GM12864 (cell line): ENCODE measurements at regions not wholly inside any gene's neighbourhood (a gene's known extent, or its start where the extent isn't known, plus 50 kb on each side); places are given as distances from the start of the nearest gene placed in this dataset.

ENCODE experiments used
- DNase-seq: peaks from one replicate; pipeline ENCODE4 v3.0.0-alpha.2; 2011; ENCODE audit warnings: low read depth
- H3K4me3 ChIP-seq: 2 replicates; pipeline ENCODE4 v1.5.1; 2011; ENCODE audit warnings: mild to moderate bottlenecking, low read depth, low read length, control low read depth
- CTCF ChIP-seq: IDR thresholded peaks from 2 replicates; pipeline ENCODE4 v1.5.1; 2011; ENCODE audit warnings: low read depth, mild to moderate bottlenecking, moderate library complexity, low read length, control low read depth, inconsistent platforms; ENCODE audit errors: missing control alignments

GRCh38 chr10:25661632-25662031 lies 272.4 kb upstream of the MYO3A start:
- DNase-seq, result no peak
- no peak overlapping the region for H3K4me3 ChIP-seq
- no peak for TF ChIP-seq CTCF

GRCh38 chr10:25666276-25666675 lies 267.8 kb upstream of the MYO3A start:
- no peak for DNase-seq
- no peak for TF ChIP-seq CTCF

GRCh38 chr10:25675204-25675603 lies 258.8 kb upstream of the MYO3A start:
- TF ChIP-seq CTCF, result no peak
- no peak for DNase-seq
- no peak overlapping the region for H3K4me3 ChIP-seq

More at GRCh38 chr10:25666276-25666675, 267.8 kb upstream of the MYO3A start:
- H3K4me3 ChIP-seq, result no peak overlapping the region

- DNase-seq, result no peak
- no peak for TF ChIP-seq CTCF
- H3K4me3 ChIP-seq, result no peak overlapping the region
These were observed 258.4 kb upstream of the MYO3A start for GRCh38 chr10:25675615-25676014.

GRCh38 chr10:25678220-25678619 lies 255.8 kb upstream of the MYO3A start:
- no peak for DNase-seq
- H3K4me3 ChIP-seq, result no peak overlapping the region
- no peak for TF ChIP-seq CTCF

GRCh38 chr10:25678666-25679065 lies 255.4 kb upstream of the MYO3A start:
- no peak overlapping the region for H3K4me3 ChIP-seq
- DNase-seq, result no peak
- TF ChIP-seq CTCF, result no peak

- no peak for TF ChIP-seq CTCF
- H3K4me3 ChIP-seq, result no peak overlapping the region
- no peak for DNase-seq
These were observed 251.7 kb upstream of the MYO3A start for GRCh38 chr10:25682203-25682851.
